B cell (primary cell): ENCODE measurements at regions not wholly inside any gene's neighbourhood (a gene's known extent, or its start where the extent isn't known, plus 50 kb on each side); places are given as distances from the start of the nearest gene placed in this dataset.

Experiments
- EZH2 ChIP-seq: IDR thresholded peaks from 2 replicates; pipeline ENCODE4 v1.6.1; 2012; ENCODE audit warnings: borderline replicate concordance, low read depth, mild to moderate bottlenecking, moderate library complexity, low read length; ENCODE audit not compliant: insufficient read depth, poor library complexity, severe bottlenecking
- TF ChIP-seq, protein P1 (sequence below): fragments of 200-600 bp; IDR thresholded peaks from one replicate; pipeline ENCODE4 v1.8.0; 2022; ENCODE audit warnings: antibody characterized with exemption, mild to moderate bottlenecking

DNA sequence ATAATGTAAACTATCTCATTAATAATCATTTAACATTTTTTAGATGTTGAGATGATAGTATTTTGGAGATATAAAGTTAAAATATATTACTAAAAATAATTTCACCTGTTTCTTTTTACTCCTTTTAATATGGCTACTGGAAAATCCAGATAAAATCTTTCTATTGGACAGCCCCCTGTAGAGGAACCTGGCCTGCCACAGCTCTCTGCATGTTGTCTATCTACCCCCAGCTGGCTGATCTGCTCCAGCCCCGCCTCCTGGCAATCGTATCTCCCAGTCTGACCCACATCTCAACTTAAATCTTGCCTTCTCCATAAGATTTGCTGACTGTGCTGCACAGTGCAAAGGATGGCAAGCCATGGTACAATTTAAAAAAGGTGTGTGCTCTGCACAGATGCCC is 182.8 kb downstream of the SIPA1L2 start:
- TF ChIP-seq, protein P1, sequence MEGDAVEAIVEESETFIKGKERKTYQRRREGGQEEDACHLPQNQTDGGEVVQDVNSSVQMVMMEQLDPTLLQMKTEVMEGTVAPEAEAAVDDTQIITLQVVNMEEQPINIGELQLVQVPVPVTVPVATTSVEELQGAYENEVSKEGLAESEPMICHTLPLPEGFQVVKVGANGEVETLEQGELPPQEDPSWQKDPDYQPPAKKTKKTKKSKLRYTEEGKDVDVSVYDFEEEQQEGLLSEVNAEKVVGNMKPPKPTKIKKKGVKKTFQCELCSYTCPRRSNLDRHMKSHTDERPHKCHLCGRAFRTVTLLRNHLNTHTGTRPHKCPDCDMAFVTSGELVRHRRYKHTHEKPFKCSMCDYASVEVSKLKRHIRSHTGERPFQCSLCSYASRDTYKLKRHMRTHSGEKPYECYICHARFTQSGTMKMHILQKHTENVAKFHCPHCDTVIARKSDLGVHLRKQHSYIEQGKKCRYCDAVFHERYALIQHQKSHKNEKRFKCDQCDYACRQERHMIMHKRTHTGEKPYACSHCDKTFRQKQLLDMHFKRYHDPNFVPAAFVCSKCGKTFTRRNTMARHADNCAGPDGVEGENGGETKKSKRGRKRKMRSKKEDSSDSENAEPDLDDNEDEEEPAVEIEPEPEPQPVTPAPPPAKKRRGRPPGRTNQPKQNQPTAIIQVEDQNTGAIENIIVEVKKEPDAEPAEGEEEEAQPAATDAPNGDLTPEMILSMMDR: no peak
- no peak for TF ChIP-seq EZH2
